ENCODE measurements at regions not wholly inside any gene's neighbourhood (a gene's known extent, or its start where the extent isn't known, plus 50 kb on each side); places are given as distances from the start of the nearest gene placed in this dataset.
"Not testable (repeated sequence)": the region's sequence is repeated elsewhere in the genome, so short reads cannot be mapped to it uniquely, and the experiment has no call there.

GRCh38 chrX:500481-501010, 113.8 kb upstream of the PPP2R3B start:
- intact Hi-C loops (cut with DNase I), result no loop called here
- WGBS, 2 donors, result 71 to 76% methylated on average over 31 of the region's 31 CpGs
- no peak overlapping the region for H3K27ac ChIP-seq
- H3K36me3 ChIP-seq, result no peaks in the 10 kb centered on the region
- DNase-seq, result no peak
- TF ChIP-seq, protein P1, sequence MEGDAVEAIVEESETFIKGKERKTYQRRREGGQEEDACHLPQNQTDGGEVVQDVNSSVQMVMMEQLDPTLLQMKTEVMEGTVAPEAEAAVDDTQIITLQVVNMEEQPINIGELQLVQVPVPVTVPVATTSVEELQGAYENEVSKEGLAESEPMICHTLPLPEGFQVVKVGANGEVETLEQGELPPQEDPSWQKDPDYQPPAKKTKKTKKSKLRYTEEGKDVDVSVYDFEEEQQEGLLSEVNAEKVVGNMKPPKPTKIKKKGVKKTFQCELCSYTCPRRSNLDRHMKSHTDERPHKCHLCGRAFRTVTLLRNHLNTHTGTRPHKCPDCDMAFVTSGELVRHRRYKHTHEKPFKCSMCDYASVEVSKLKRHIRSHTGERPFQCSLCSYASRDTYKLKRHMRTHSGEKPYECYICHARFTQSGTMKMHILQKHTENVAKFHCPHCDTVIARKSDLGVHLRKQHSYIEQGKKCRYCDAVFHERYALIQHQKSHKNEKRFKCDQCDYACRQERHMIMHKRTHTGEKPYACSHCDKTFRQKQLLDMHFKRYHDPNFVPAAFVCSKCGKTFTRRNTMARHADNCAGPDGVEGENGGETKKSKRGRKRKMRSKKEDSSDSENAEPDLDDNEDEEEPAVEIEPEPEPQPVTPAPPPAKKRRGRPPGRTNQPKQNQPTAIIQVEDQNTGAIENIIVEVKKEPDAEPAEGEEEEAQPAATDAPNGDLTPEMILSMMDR (IDR thresholded peaks at IDR 0.05), result no peak
- H3K4me1 ChIP-seq, result peaks cover 0 to 5% (median 0%) of the 10 kb centered on the region in 9 donors
- ATAC-seq, result no peak
- H3K4me3 ChIP-seq, result no peak overlapping the region
- no peaks in the 10 kb centered on the region for H3K9me3 ChIP-seq
- H3K27me3 ChIP-seq, result peaks cover 0 to 57% (median 32%) of the 10 kb centered on the region in 7 donors

- intact Hi-C loops (cut with DNase I), result no loop called here
- WGBS, 2 donors, result 50 to 56% methylated on average over 8 of the region's 8 CpGs
- H3K4me3 ChIP-seq, result no peak overlapping the region
- no peak overlapping the region for H3K27ac ChIP-seq
- H3K36me3 ChIP-seq, result no peaks in the 10 kb centered on the region
- TF ChIP-seq, protein P1 (IDR thresholded peaks at IDR 0.05), result no peak
- DNase-seq (no peak), ATAC-seq (no peak)
- H3K9me3 ChIP-seq, result peaks cover 0 to 22% (median 0%) of the 10 kb centered on the region in 11 donors
- peaks cover 0 to 22% (median 14%) of the 10 kb centered on the region in 7 donors for H3K27me3 ChIP-seq
- no peaks in the 10 kb centered on the region for H3K4me1 ChIP-seq
Measured at GRCh38 chrX:506341-506740, 119.6 kb upstream of the PPP2R3B start.

GRCh38 chrX:508163-508562, 121.5 kb upstream of the PPP2R3B start:
- Histone ChIP-seq H3K27me3 (peaks cover 0 to 5% (median 0%) of the 10 kb centered on the region in 7 donors), H3K4me3 (no peak overlapping the region), H3K36me3 (no peaks in the 10 kb centered on the region), H3K4me1 (no peaks in the 10 kb centered on the region), H3K27ac (no peak overlapping the region), H3K9me3 (peaks cover 0 to 22% (median 0%) of the 10 kb centered on the region in 11 donors)
- ATAC-seq, result no peak
- intact Hi-C loops (cut with DNase I), result no loop called here
- no peak for DNase-seq
- TF ChIP-seq, protein P1 (IDR thresholded peaks at IDR 0.05), result no peak
- 81 to 82% methylated on average over 8 of the region's 8 CpGs for WGBS, 2 donors

DNA sequence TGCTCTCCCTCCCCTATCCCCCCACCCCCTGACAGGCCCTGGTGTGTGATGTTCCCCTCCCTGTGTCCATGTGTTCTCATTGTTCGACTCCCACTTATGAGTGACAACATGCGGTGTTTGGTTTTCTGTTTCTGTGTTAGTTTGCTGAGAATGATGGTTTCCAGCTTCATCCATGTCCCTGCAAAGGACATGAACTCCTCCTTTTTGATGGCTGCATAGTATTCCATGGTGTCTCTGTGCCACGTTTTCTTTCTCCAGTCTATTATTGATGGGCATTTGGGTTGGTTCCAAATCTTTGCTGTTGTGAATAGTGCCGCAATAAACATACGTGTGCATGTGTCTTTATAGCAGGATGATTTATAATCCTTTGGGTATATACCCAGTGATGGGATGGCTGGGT, 121.8 kb upstream of the SHOX start:
- H3K4me3 ChIP-seq; H3K4me1 ChIP-seq; H3K36me3 ChIP-seq; ATAC-seq; H3K27ac ChIP-seq; intact Hi-C loops (cut with DNase I); DNase-seq; H3K27me3 ChIP-seq: not testable (repeated sequence)
- WGBS, 2 donors, result 82 to 86% methylated on average over 5 of the region's 5 CpGs
- H3K9me3 ChIP-seq, result peaks cover 0 to 22% (median 0%) of the 10 kb centered on the region in 11 donors

DNA sequence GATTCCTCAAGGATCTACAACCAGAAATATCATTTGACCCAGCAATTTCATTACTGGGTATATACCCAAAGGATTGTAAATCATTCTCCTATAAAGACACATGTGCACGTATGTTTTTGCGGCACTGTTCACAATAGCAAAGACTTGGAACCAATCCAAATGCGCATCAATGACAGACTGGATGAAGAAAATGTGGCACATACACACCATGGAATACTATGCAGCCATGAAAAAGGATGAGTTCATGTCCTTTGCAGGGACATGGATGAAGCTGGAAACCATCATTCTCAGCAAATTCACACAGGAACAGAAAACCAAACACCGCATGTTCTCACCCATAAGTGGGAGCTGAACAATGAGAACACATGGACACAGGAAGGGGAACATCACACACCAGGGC, 119.5 kb upstream of the SHOX start:
- H3K27ac ChIP-seq; H3K4me1 ChIP-seq; ATAC-seq; H3K36me3 ChIP-seq; intact Hi-C loops (cut with DNase I); DNase-seq; H3K4me3 ChIP-seq; H3K27me3 ChIP-seq: not testable (repeated sequence)
- peaks cover 0 to 22% (median 0%) of the 10 kb centered on the region in 11 donors for H3K9me3 ChIP-seq
- 95% methylated on average over 4 of the region's 4 CpGs for WGBS, 2 donors
